ACC112 (cell line): ENCODE measurements at regions not wholly inside any gene's neighbourhood (a gene's known extent, or its start where the extent isn't known, plus 50 kb on each side); places are given as distances from the start of the nearest gene placed in this dataset.
"Not testable (repeated sequence)": the region's sequence is repeated elsewhere in the genome, so short reads cannot be mapped to it uniquely, and the experiment has no call there.

Experiments
- H2AFZ ChIP-seq: fragments of 200-600 bp; sonication (generic); one replicate; pipeline ENCODE4 v1.6.0; 2017; ENCODE audit warnings: antibody characterized with exemption, low read length; ENCODE audit not compliant: unreplicated experiment
- H3K27ac ChIP-seq: fragments of 200-600 bp; sonication (generic); 2 replicates; pipeline ENCODE4 v1.5.1; 2014; ENCODE audit warnings: low read depth, mild to moderate bottlenecking, antibody characterized with exemption, low read length, moderate library complexity
- H3K27me3 ChIP-seq: fragments of 200-600 bp; sonication (generic); 2 replicates; pipeline ENCODE4 v1.6.1; 2014; ENCODE audit warnings: mild to moderate bottlenecking, antibody characterized with exemption, low read length, moderate library complexity, mixed read lengths; ENCODE audit not compliant: insufficient read depth
- H3K36me3 ChIP-seq: fragments of 200-600 bp; sonication (generic); 2 replicates; pipeline ENCODE4 v1.6.1; 2016; ENCODE audit warnings: mild to moderate bottlenecking, antibody characterized with exemption, low read length, moderate library complexity, mixed read lengths; ENCODE audit not compliant: insufficient read depth
- H3K4me1 ChIP-seq: fragments of 200-600 bp; sonication (generic); one replicate; pipeline ENCODE4 v1.6.1; 2016; ENCODE audit warnings: low read length, mixed read lengths; ENCODE audit not compliant: insufficient read depth, unreplicated experiment, control insufficient read depth
- H3K4me3 ChIP-seq: fragments of 200-600 bp; sonication (generic); 2 replicates; pipeline ENCODE4 v1.5.1; 2014; ENCODE audit warnings: mild to moderate bottlenecking, low read depth, low read length
- H3K79me2 ChIP-seq: fragments of 200-600 bp; sonication (generic); one replicate; pipeline ENCODE4 v1.6.0; 2016; ENCODE audit warnings: low read length; ENCODE audit not compliant: control insufficient read depth, unreplicated experiment, insufficient read depth

DNA sequence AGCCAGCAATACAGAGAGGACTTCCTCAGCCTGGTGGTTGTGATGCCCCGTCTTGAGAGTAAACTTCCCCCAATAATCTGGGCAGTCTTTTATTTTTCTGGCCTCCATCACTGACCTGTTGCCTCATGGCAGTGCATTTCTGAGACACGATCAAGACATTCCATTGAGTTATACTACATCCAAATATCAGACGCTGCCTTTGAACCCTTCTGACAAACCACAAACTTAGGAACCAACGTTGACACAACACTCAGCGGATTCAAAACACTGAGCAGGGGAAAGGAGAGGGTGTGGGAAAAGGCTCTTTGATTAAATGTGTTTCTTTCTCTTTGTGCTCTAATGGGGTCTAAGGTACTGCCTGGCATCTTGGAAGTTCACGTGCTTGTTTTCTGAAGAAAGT, 100.7 kb upstream of the TBX5 start:
- no peaks in the 10 kb centered on the region for H3K79me2 ChIP-seq
- no peak overlapping the region for H3K27ac ChIP-seq
- no peaks in the 10 kb centered on the region for H3K36me3 ChIP-seq
- H3K4me1 ChIP-seq, result no peaks in the 10 kb centered on the region
- peaks cover 54% of the 10 kb centered on the region for H3K27me3 ChIP-seq
- no peak overlapping the region for H2AFZ ChIP-seq
- H3K4me3 ChIP-seq, result no peak overlapping the region

- Histone ChIP-seq H3K4me1 (no peaks in the 10 kb centered on the region), H3K27ac (no peak overlapping the region), H2AFZ (no peak overlapping the region), H3K4me3 (no peak overlapping the region), H3K79me2 (no peaks in the 10 kb centered on the region), H3K27me3 (peaks cover 62% of the 10 kb centered on the region), H3K36me3 (no peaks in the 10 kb centered on the region)
Observed at GRCh38 chr12:114504311-114504710, 98.4 kb upstream of the TBX5 start.

DNA sequence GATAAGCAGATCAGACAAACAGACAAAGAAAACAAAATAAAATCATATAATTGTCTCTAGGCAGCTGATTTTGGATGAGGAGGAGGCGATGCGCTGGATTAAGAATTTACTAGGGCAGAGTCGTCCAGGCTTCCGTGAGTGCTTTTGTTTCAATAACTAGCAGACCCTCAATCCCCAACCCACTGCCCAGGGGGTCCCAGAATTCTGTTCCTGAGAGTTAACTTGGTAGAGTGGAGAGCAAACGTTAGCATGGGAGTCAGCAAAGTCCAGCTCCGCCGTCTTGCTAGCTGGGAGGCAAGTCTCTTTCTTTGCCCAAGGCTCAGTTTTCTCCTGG, 95.5 kb upstream of the TBX5 start:
- no peak overlapping the region for H3K4me3 ChIP-seq
- peaks cover 45% of the 10 kb centered on the region for H3K27me3 ChIP-seq
- no peaks in the 10 kb centered on the region for H3K79me2 ChIP-seq
- no peak overlapping the region for H3K27ac ChIP-seq
- no peak overlapping the region for H2AFZ ChIP-seq
- no peaks in the 10 kb centered on the region for H3K36me3 ChIP-seq
- no peaks in the 10 kb centered on the region for H3K4me1 ChIP-seq

GRCh38 chr12:114500775-114501473, 95.0 kb upstream of the TBX5 start:
- H3K36me3 ChIP-seq, result no peaks in the 10 kb centered on the region
- no peaks in the 10 kb centered on the region for H3K4me1 ChIP-seq
- H3K79me2 ChIP-seq, result no peaks in the 10 kb centered on the region
- H3K27ac ChIP-seq, result no peak overlapping the region
- H2AFZ ChIP-seq, result no peak overlapping the region
- H3K4me3 ChIP-seq, result no peak overlapping the region
- peaks cover 42% of the 10 kb centered on the region for H3K27me3 ChIP-seq

GRCh38 chr12:114500131-114500530, 94.2 kb upstream of the TBX5 start:
- peaks cover 37% of the 10 kb centered on the region for H3K27me3 ChIP-seq
- no peaks in the 10 kb centered on the region for H3K79me2 ChIP-seq
- no peak overlapping the region for H2AFZ ChIP-seq
- H3K36me3 ChIP-seq, result no peaks in the 10 kb centered on the region
- H3K4me1 ChIP-seq, result no peaks in the 10 kb centered on the region
- H3K27ac ChIP-seq, result no peak overlapping the region
- no peak overlapping the region for H3K4me3 ChIP-seq

DNA sequence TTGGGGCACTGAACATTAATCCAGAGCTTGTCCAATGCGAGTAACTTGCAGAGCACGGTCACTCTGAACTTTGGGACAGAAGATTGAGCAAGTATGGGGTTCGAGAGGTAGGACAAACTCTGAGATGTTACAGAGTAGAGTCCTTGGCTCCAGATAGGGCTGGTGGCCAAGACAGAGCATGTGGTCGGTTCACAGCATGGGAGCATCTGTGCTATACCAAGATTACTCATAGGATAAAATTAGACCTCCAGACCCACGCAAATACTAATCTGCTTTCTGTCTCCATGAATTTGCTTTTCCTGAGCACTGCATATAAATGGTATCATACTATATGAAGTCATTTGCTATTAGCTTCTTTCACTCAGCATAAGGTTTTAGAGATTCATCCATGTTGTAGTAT, 93.4 kb upstream of the TBX5 start:
- H3K36me3 ChIP-seq, result no peaks in the 10 kb centered on the region
- no peaks in the 10 kb centered on the region for H3K79me2 ChIP-seq
- H3K27ac ChIP-seq, result no peak overlapping the region
- no peaks in the 10 kb centered on the region for H3K4me1 ChIP-seq
- H3K4me3 ChIP-seq, result no peak overlapping the region
- H3K27me3 ChIP-seq, result peaks cover 32% of the 10 kb centered on the region
- no peak overlapping the region for H2AFZ ChIP-seq

GRCh38 chr12:114491916-114492315, 86.0 kb upstream of the TBX5 start:
- H3K79me2 ChIP-seq, result no peaks in the 10 kb centered on the region
- no peak overlapping the region for H2AFZ ChIP-seq
- H3K27ac ChIP-seq, result no peak overlapping the region
- no peaks in the 10 kb centered on the region for H3K4me1 ChIP-seq
- H3K36me3 ChIP-seq, result no peaks in the 10 kb centered on the region
- no peak overlapping the region for H3K4me3 ChIP-seq
- H3K27me3 ChIP-seq, result peaks cover 10% of the 10 kb centered on the region; the same call in 1 of the 2 replicates

- not testable (repeated sequence) for H3K36me3 ChIP-seq
Observed at GRCh38 chr12:114484822-114485459, 79.0 kb upstream of the TBX5 start.

DNA sequence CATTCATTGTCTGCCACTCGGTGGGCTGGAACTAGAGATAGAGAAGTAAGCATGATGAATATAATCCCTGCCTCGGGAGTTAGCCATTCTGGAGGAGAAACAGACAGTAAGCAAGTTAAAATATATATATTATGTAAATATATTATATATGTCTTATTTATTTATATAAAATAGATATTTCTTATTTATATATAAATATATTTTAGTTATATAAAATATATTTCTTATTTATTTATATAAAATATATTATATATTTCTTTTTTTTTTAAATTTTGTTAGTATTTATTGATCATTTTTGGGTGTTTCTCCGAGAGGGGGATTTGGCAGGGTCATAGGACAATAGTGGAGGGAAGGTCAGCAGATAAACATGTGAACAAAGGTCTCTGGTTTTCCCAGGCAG, 78.1 kb upstream of the TBX5 start:
- peaks cover 47% of the 10 kb centered on the region for H3K27me3 ChIP-seq
- H2AFZ ChIP-seq, result no peak overlapping the region
- H3K79me2 ChIP-seq, result no peaks in the 10 kb centered on the region
- no peak overlapping the region for H3K4me3 ChIP-seq
- no peaks in the 10 kb centered on the region for H3K36me3 ChIP-seq
- peaks cover 4% of the 10 kb centered on the region for H3K4me1 ChIP-seq
- no peak overlapping the region for H3K27ac ChIP-seq

More at GRCh38 chr12:114484822-114485459, 79.0 kb upstream of the TBX5 start:
- not testable (repeated sequence) for H3K79me2 ChIP-seq, H3K4me1 ChIP-seq, H3K27ac ChIP-seq, H3K4me3 ChIP-seq, H2AFZ ChIP-seq
- peaks cover 38% of the 10 kb centered on the region for H3K27me3 ChIP-seq

DNA sequence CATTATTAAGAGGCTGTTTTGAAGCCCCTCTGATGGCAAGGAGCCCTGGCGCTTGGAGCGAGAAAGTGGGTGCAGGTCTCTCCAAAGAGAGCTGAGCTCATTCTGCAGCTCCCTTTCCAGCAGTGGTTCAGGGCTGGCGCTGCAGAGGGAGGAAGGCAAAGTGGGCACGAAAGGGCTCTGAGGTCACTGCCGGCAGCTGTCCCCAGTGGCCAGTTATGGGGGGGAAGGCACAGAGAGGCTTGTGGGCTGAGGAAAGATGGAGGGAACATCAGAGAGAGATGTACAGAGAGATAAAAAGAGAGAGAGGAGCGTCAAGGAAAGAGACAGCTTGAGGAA, 75.2 kb upstream of the TBX5 start:
- peak overlapping the region; percentile 71; the same call in 1 of the 2 replicates for H3K4me3 ChIP-seq
- no peaks in the 10 kb centered on the region for H3K36me3 ChIP-seq
- peaks cover 64% of the 10 kb centered on the region for H3K27me3 ChIP-seq
- H3K27ac ChIP-seq, result no peak overlapping the region
- H3K79me2 ChIP-seq, result no peaks in the 10 kb centered on the region
- no peak overlapping the region for H2AFZ ChIP-seq
- peaks cover 4% of the 10 kb centered on the region for H3K4me1 ChIP-seq
